HEK293 (cell line): ENCODE measurements at regions not wholly inside any gene's neighbourhood (a gene's known extent, or its start where the extent isn't known, plus 50 kb on each side); places are given as distances from the start of the nearest gene placed in this dataset.

Experiments
- CTCF ChIP-seq: fragments of 450-650 bp; formaldehyde crosslinking; IDR thresholded peaks from 2 replicates; pipeline ENCODE4 v1.5.1; 2016; ENCODE audit warnings: missing biosample characterization, missing genetic modification characterization
- KLF16 ChIP-seq: fragments of 450-650 bp; formaldehyde crosslinking; IDR thresholded peaks from 2 replicates; pipeline ENCODE4 v1.5.1; 2017; ENCODE audit warnings: missing biosample characterization, missing genetic modification characterization
- REPIN1 ChIP-seq: fragments of 450-650 bp; formaldehyde crosslinking; IDR thresholded peaks from 2 replicates; pipeline ENCODE4 v1.5.1; 2017; ENCODE audit warnings: missing biosample characterization, missing genetic modification characterization, low read depth
- ZNF274 ChIP-seq, 2 experiments: fragments of 200-500 bp in 1 of 2; fragments of 450-650 bp in 1 of 2; sonication (Bioruptor generic) in 1 of 2; formaldehyde crosslinking in 1 of 2; IDR thresholded peaks; 2 replicates each; pipeline versions ENCODE4 v1.5.1 to v1.6.1; 2014 to 2016; ENCODE audit warnings: borderline replicate concordance in 1 of 2, inconsistent platforms in 1 of 2, low read length in 1 of 2, missing biosample characterization in 1 of 2, missing genetic modification characterization in 1 of 2
- ZNF510 ChIP-seq: fragments of 450-650 bp; formaldehyde crosslinking; IDR thresholded peaks from 2 replicates; pipeline ENCODE4 v1.5.1; 2018; ENCODE audit warnings: mild to moderate bottlenecking, missing genetic modification characterization, missing biosample characterization; ENCODE audit not compliant: insufficient replicate concordance
- ZNF530 ChIP-seq: fragments of 450-650 bp; formaldehyde crosslinking; IDR thresholded peaks from 2 replicates; pipeline ENCODE4 v1.5.1; 2016; ENCODE audit warnings: low read depth, missing biosample characterization, missing genetic modification characterization
- ZNF747 ChIP-seq: fragments of 450-650 bp; formaldehyde crosslinking; IDR thresholded peaks from 2 replicates; pipeline ENCODE4 v1.5.1; 2016; ENCODE audit warnings: missing biosample characterization, missing genetic modification characterization

- TF ChIP-seq CTCF (no peak), ZNF530 (tag by site-specific recombination) (no peak), ZNF274 (IDR thresholded peaks at IDR 0.05; ENCODE audit: low read length) (no peak), ZNF274 (tag by site-specific recombination; IDR thresholded peaks at IDR 0.05; ENCODE audit: borderline replicate concordance) (no peak), ZNF747 (tag by site-specific recombination) (no peak), REPIN1 (tag by site-specific recombination) (no peak), KLF16 (no peak), ZNF510 (tag by site-specific recombination) (no peak)
Observed at GRCh38 chr17:69945698-69946185, 129.3 kb upstream of the KCNJ16 start.
